BLaER1 treated with 17β-estradiol and CSF1 and Interleukin-3, amounts not matched to agents 10 nM and 100 nM (cell line): ENCODE measurements at regions not wholly inside any gene's neighbourhood (a gene's known extent, or its start where the extent isn't known, plus 50 kb on each side); places are given as distances from the start of the nearest gene placed in this dataset.

Source experiments
- H3K27ac ChIP-seq, 11 experiments: shearing (Covaris generic); formaldehyde crosslinking; 2 replicates each; pipeline ENCODE4 v1.8.1; 2022
- H3K27me3 ChIP-seq, 11 experiments: shearing (Covaris generic); formaldehyde crosslinking; 2 replicates each; pipeline ENCODE4 v1.8.1; 2022
- H3K36me3 ChIP-seq, 11 experiments: shearing (Covaris generic); formaldehyde crosslinking; 2 replicates each; pipeline ENCODE4 v1.8.1; 2022
- H3K4me1 ChIP-seq, 10 experiments: shearing (Covaris generic); formaldehyde crosslinking; 2 replicates each; pipeline ENCODE4 v1.8.1; 2022
- H3K4me2 ChIP-seq, 11 experiments: shearing (Covaris generic); formaldehyde crosslinking; 2 replicates each; pipeline ENCODE4 v1.8.1; 2022
- H3K4me3 ChIP-seq, 10 experiments: shearing (Covaris generic); formaldehyde crosslinking; 2 replicates each; pipeline ENCODE4 v1.8.1; 2022
- H3K9ac ChIP-seq, 11 experiments: shearing (Covaris generic); formaldehyde crosslinking; 2 replicates each; pipeline ENCODE4 v1.8.1; 2022
- H3K9me3 ChIP-seq, 11 experiments: shearing (Covaris generic); formaldehyde crosslinking; replicated peaks in 1 of 11; 2 replicates each; pipeline ENCODE4 v1.8.1; 2022
- H4K20me1 ChIP-seq, 11 experiments: shearing (Covaris generic); formaldehyde crosslinking; 2 replicates each; pipeline ENCODE4 v1.8.1; 2022
- Cebpa-rat ChIP-seq, 11 experiments: shearing (Covaris generic); IDR thresholded peaks; 2 replicates each; pipeline ENCODE4 v1.8.1; 2022

DNA sequence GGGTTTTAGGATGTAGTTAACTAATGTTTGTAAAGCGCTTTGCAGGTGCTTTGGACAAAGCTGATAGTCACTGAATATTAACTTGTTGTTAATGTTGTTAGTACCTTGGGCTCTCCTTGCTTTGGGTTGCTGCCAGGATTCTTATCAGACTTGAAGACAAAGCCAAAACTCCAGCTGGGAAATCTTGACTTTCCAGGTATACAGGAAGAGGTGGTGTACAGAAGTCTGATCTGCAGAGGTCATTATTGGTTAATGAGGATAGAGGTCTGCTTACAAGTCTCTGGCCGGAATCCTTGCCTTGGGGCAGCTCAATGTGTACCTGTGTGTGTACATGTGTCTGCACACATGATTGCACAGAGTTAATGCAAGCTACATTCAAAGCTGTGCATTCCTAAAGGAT, 96.0 kb upstream of the POU3F1 start:
- H3K4me2 ChIP-seq = 0 out of 22 replicates have a peak overlapping the region, but pooled peaks of 1 of the 11 experiments have one; percentile 7
- no peak for TF ChIP-seq Cebpa-rat (IDR thresholded peaks at IDR 0.05)
- H3K27ac ChIP-seq = no peak overlapping the region
- no peak overlapping the region for H3K9ac ChIP-seq
- H3K9me3 ChIP-seq = peaks cover 16 to 29% (median 23%) of the 10 kb centered on the region in 11 experiments; a peak in 21 of 22 replicates
- H3K4me3 ChIP-seq = no peak overlapping the region
- H3K36me3 ChIP-seq = no peaks in the 10 kb centered on the region
- peaks cover 0 to 8% (median 0%) of the 10 kb centered on the region in 11 experiments; a peak in 2 of 22 replicates for H4K20me1 ChIP-seq
- H3K27me3 ChIP-seq = no peaks in the 10 kb centered on the region; a peak in 1 of 22 replicates
- H3K4me1 ChIP-seq = peaks cover 0 to 13% (median 10%) of the 10 kb centered on the region in 10 experiments; a peak in 11 of 20 replicates

DNA sequence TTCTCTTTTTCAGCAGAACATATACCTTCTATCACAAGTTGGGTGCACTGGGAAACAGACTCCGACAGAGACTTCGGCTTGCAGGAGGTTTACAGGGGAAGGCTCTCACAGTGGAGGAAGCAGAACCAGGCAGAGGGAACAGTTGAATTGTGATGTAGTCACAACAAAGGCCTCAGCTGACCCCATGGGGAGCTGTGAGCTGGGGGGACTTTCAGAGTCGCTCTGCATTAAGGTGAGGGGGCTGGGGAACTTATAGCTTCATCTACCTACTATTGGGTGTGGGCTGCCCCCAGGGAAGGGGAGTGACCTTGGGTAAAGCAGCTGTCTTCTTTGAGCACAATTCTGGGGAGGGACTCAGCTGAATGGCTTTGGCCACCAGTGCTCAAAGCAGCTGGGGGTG, 94.9 kb upstream of the POU3F1 start:
- peaks cover 0 to 17% (median 11%) of the 10 kb centered on the region in 10 experiments; a peak in 11 of 20 replicates for H3K4me1 ChIP-seq
- H3K4me2 ChIP-seq = no peak overlapping the region
- no peaks in the 10 kb centered on the region for H3K36me3 ChIP-seq
- H4K20me1 ChIP-seq = peaks cover 0 to 8% (median 0%) of the 10 kb centered on the region in 11 experiments; a peak in 2 of 22 replicates
- H3K27ac ChIP-seq = no peak overlapping the region
- no peaks in the 10 kb centered on the region; a peak in 1 of 22 replicates for H3K27me3 ChIP-seq
- no peak for TF ChIP-seq Cebpa-rat (IDR thresholded peaks at IDR 0.05)
- H3K9ac ChIP-seq = no peak overlapping the region
- H3K9me3 ChIP-seq = peaks cover 6 to 17% (median 15%) of the 10 kb centered on the region in 11 experiments; a peak in 21 of 22 replicates
- H3K4me3 ChIP-seq = no peak overlapping the region

DNA sequence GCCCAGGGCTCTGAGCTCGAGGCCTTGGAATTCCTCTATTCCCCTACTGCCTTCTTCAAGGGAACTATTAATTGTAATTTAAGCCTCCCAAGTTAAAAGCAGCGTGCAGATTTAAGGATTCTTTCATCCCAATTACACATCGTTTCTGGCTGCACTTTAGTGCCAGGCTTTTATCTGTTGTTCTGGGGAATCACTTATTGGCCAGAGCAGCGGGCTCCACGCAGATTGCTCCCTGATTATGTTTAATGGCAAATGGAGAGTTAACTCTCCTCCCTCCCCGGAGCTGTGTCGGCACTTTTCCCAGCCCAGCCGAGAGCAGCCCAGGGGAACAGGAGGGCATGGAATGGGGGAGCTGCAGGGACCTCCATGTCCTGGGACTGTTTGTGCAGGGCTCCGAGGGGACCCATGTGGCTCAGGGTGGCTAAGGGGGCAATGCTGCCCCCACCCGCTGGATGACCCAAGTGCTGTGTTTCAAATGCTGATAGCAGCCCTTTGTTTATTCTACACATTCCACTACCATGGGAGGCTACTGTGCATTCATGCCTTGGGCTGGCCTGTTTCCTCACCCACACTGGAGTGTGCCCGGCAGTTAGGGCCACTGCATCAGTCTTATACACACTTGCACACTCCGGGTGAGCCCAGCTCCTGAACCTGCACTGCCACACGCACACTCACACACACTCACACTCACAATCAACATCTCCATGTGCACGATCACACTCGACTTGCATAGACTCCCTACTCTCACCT, 93.3 kb upstream of the POU3F1 start:
- TF ChIP-seq Cebpa-rat (IDR thresholded peaks at IDR 0.05) = no peak
- H3K27me3 ChIP-seq = no peaks in the 10 kb centered on the region; a peak in 1 of 22 replicates
- H3K27ac ChIP-seq = no peak overlapping the region
- no peak overlapping the region for H3K4me2 ChIP-seq
- no peak overlapping the region for H3K4me3 ChIP-seq
- peaks cover 0 to 17% (median 11%) of the 10 kb centered on the region in 10 experiments; a peak in 11 of 20 replicates for H3K4me1 ChIP-seq
- H3K36me3 ChIP-seq = no peaks in the 10 kb centered on the region
- H4K20me1 ChIP-seq = peaks cover 0 to 8% (median 0%) of the 10 kb centered on the region in 11 experiments; a peak in 2 of 22 replicates
- peaks cover 0 to 2% (median 0%) of the 10 kb centered on the region in 11 experiments; a peak in 6 of 22 replicates for H3K9me3 ChIP-seq
- H3K9ac ChIP-seq = no peak overlapping the region

DNA sequence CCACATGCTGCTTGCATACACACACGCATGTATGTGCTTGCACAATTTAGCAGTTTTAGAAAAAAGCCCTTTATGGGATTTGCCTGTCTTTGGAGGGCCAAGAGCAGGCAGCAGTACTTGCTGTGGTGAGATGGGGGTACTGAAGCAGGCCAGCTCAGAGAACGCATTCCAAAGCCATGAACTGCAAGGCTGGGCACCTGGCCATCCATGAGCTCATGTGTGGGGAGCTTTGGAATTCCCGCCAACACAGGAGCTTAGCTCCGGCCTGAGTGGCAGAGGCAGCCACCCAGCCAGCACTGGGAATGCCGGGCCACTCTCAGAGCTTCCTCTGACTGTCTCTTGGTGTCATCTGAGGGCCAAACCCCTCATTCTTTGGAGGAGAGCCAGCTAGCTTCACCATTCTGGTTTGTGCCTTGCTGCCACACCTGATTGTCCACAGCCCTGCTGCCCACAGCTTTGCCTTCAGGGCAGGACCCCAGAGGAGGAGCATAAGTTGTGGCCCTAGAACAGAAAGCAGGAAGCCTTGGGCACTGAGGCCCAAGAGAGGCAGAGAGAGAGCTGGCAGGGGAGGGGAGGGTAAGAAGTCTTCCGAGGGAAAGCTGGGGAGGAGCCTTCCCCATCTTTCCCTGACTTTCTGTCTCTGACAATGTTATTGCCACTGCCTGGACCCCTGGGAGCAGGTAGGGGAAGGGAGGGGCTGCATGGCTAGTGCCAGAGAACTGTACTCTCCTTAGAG, 92.1 kb upstream of the POU3F1 start:
- Histone ChIP-seq H3K4me2 (peak overlapping the region in 6 of 11 experiments; percentile 20 to 51 (median 38); a peak in 6 of 22 replicates), H3K4me1 (peaks cover 0 to 17% (median 11%) of the 10 kb centered on the region in 10 experiments; a peak in 11 of 20 replicates)

DNA sequence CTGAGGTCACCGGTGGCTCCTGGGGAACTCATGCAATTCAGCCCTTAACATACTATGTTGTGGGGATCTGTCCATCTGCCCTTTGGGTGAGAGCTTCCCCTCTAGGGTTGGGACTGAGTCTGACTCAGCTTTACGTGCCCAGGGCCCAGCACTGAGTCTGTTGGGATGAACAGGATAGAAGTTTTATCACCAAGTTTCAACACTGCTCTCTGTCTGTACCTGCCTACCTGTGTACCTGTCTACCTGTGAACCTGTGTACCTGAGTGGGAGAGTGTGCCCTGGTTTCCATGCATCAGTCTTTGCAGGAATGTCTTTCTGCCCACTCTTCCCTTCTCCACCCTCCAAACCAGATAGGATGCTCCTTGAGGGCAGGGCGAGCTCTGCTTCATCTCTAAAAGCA, 90.6 kb upstream of the POU3F1 start:
- H3K4me2 ChIP-seq = peak overlapping the region in 3 of 11 experiments; percentile 36 to 51 (median 42); a peak in 3 of 22 replicates
- H3K27me3 ChIP-seq = no peaks in the 10 kb centered on the region; a peak in 1 of 22 replicates
- no peaks in the 10 kb centered on the region for H3K9me3 ChIP-seq
- peaks cover 0 to 8% (median 0%) of the 10 kb centered on the region in 11 experiments; a peak in 2 of 22 replicates for H4K20me1 ChIP-seq
- H3K36me3 ChIP-seq = no peaks in the 10 kb centered on the region
- H3K9ac ChIP-seq = no peak overlapping the region
- no peak overlapping the region for H3K27ac ChIP-seq
- peaks cover 0 to 17% (median 11%) of the 10 kb centered on the region in 10 experiments; a peak in 10 of 20 replicates for H3K4me1 ChIP-seq
- TF ChIP-seq Cebpa-rat (IDR thresholded peaks at IDR 0.05) = no peak
- no peak overlapping the region for H3K4me3 ChIP-seq

More for the DNA sequence above, 92.1 kb upstream of the POU3F1 start:
- Histone ChIP-seq H3K9ac (no peak overlapping the region), H3K27me3 (no peaks in the 10 kb centered on the region; a peak in 1 of 22 replicates), H3K4me3 (no peak overlapping the region), H3K36me3 (no peaks in the 10 kb centered on the region), H4K20me1 (peaks cover 0 to 8% (median 0%) of the 10 kb centered on the region in 11 experiments; a peak in 2 of 22 replicates), H3K9me3 (no peaks in the 10 kb centered on the region), H3K27ac (no peak overlapping the region)
- TF ChIP-seq Cebpa-rat (IDR thresholded peaks at IDR 0.05) = no peak

DNA sequence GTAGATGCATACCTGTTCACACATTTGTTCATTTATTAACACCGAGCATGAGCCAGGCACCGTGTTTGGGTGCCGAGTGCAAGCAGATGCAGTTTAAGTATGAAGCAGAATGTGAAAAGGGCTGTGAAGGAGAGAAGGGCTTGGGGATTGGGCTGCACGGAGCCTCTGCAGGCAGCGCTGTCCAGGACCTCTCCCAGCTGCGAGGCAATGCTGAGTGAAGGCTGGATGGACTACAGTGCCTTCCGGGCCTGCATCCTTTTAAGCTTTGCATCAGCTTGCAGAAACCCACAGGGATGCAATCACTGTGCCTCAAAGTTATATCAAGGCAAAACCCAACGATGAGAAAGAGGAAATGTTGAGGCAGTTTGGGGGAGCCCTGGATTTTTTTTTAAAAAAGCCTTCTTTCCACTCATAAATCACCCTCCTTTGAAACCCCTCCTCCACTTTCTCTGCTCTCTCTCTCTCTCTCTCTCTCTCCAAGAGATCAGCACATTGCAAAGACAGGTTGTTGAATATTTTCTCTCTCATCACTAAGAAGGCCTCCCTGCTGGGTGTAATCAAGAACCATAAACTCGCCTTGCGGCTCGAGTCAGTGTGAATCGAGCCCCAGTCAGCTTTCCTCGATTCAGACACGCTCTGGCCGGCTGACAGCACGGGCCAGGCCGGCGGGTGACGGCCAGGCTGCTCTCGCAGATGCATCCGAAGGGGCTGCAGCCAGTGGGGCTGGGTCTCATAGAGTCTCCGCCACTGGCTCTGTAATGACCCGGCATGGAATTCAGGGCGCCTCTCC, 89.2 kb upstream of the POU3F1 start:
- Histone ChIP-seq H3K4me2 (no peak overlapping the region), H3K9ac (no peak overlapping the region), H3K4me3 (no peak overlapping the region), H3K27me3 (no peaks in the 10 kb centered on the region; a peak in 1 of 22 replicates), H3K9me3 (no peaks in the 10 kb centered on the region), H3K4me1 (peaks cover 0 to 17% (median 11%) of the 10 kb centered on the region in 10 experiments; a peak in 10 of 20 replicates), H3K36me3 (no peaks in the 10 kb centered on the region), H4K20me1 (peaks cover 0 to 8% (median 0%) of the 10 kb centered on the region in 11 experiments; a peak in 2 of 22 replicates), H3K27ac (no peak overlapping the region)
- no peak for TF ChIP-seq Cebpa-rat (IDR thresholded peaks at IDR 0.05)

DNA sequence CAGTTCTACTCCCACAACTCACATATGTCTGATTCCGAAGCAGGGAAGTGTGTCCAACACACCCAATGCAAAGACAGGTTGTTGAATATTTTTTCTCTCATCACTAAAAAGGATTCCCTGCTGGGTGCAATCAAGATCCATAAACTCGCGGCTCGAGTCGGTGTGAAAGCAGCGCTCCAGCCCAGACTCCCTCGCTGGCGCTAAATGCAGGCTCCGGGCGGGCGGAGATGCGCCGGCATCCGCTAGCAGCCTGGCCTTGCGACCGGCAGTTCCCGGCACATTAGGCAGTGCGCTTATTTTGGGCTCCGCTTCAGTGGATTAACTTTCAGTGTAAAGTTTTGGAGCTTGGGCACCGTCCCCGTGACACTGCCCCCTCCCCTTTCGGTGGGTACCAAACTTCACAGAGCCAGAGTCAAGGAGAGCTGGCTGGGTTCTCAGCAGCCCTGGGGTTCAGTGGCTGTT, 87.7 kb upstream of the POU3F1 start:
- no peak overlapping the region for H3K4me3 ChIP-seq
- peaks cover 0 to under 1% (median 0%) of the 10 kb centered on the region in 11 experiments; a peak in 1 of 22 replicates for H4K20me1 ChIP-seq
- H3K4me1 ChIP-seq = peaks cover 0 to 17% (median 11%) of the 10 kb centered on the region in 10 experiments; a peak in 10 of 20 replicates
- no peak overlapping the region for H3K9ac ChIP-seq
- H3K27ac ChIP-seq = no peak overlapping the region
- TF ChIP-seq Cebpa-rat (IDR thresholded peaks at IDR 0.05) = no peak
- no peaks in the 10 kb centered on the region for H3K27me3 ChIP-seq
- no peaks in the 10 kb centered on the region for H3K36me3 ChIP-seq
- no peak overlapping the region for H3K4me2 ChIP-seq
- no peaks in the 10 kb centered on the region for H3K9me3 ChIP-seq

DNA sequence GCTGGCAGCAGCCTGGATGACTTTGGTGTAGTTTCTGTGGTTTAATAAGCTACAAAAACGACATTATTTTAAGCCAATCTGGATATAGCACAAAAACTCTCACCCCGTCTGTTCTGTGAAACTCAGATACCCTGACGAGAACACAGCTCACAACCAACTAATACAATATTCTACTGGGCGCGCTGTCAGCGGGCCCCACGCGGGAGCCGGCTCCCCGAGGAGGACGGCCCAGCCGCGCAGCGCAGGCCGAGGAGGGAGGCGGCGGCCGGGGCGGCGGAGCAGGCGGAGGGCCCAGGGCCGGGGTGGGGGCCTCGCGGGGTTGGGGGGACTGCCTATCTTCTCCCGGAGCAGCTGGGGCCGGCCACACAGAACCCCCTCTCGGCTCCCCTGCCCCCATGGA, 87.2 kb upstream of the POU3F1 start:
- H3K4me3 ChIP-seq = no peak overlapping the region
- peaks cover 0 to 16% (median 11%) of the 10 kb centered on the region in 10 experiments; a peak in 10 of 20 replicates for H3K4me1 ChIP-seq
- H3K9me3 ChIP-seq = no peaks in the 10 kb centered on the region
- H3K4me2 ChIP-seq = no peak overlapping the region
- no peak for TF ChIP-seq Cebpa-rat (IDR thresholded peaks at IDR 0.05)
- H3K36me3 ChIP-seq = no peaks in the 10 kb centered on the region
- no peaks in the 10 kb centered on the region for H4K20me1 ChIP-seq
- no peaks in the 10 kb centered on the region for H3K27me3 ChIP-seq
- no peak overlapping the region for H3K9ac ChIP-seq
- H3K27ac ChIP-seq = no peak overlapping the region
